ENCODE measurements at regions not wholly inside any gene's neighbourhood (a gene's known extent, or its start where the extent isn't known, plus 50 kb on each side); places are given as distances from the start of the nearest gene placed in this dataset.

DNA sequence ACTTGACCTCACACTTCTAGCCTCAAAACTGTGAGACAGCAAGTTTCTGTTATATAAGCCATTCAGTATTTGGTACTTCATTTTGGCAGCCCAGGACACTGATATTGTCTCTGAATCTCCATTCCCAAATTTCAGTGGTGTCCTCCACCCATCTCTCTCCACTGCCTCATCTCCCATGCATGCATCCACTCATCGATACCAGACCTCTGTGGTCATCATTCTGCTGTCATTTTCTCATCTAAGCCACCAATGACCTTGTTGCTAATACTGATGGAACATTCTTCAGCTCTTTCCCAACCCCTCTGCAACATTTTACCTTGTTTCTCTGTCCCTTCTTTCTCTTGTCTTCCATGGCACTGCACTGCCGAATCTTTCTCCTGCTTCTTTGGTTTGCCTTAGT, 221.8 kb downstream of the SNX18 start:
- Mint-ChIP-seq H3K4me1 (ENCODE audit: low read depth, unreplicated experiment) (no peaks in the 10 kb centered on the region), H3K27ac (ENCODE audit: unreplicated experiment) (no peak overlapping the region), H3K9me3 (ENCODE audit: unreplicated experiment) (no peaks in the 10 kb centered on the region), H3K4me3 (ENCODE audit: unreplicated experiment) (no peak overlapping the region), H3K27me3 (ENCODE audit: insufficient read depth, unreplicated experiment) (peaks cover 6% of the 10 kb centered on the region), H3K36me3 (ENCODE audit: insufficient read depth, unreplicated experiment) (peaks cover 4% of the 10 kb centered on the region)
- H3K9me3 ChIP-seq = no peaks in the 10 kb centered on the region
- H3K4me1 ChIP-seq = peaks cover 22% of the 10 kb centered on the region
- ChIA-PET CTCF (no interaction called here), POLR2A (no interaction called here)
- BruUV-seq (replicated peaks) = no TSS peak
- no peak overlapping the region for H3K4me3 ChIP-seq (ENCODE audit: low read depth, low read length)
- no peaks in the 10 kb centered on the region for H3K36me3 ChIP-seq (ENCODE audit: control insufficient read depth, insufficient read depth, low read length)
- H3K27me3 ChIP-seq (replicated peaks; ENCODE audit: control insufficient read depth, insufficient read depth, low read length) = no peaks in the 10 kb centered on the region
- intact Hi-C loops (cut with micrococcal nuclease; ENCODE audit: unreplicated experiment) = no loop called here
- TF ChIP-seq CTCF (IDR thresholded peaks at IDR 0.05; ENCODE audit: insufficient read depth in 1 of 2, low read depth in 1 of 2, low read length in 1 of 2, severe bottlenecking in 1 of 2, unreplicated experiment in 1 of 2) = no peak
- DNase-seq = no peak

GRCh38 chr5:54738973-54739367, 221.4 kb downstream of the SNX18 start:
- no peak for TF ChIP-seq CTCF (IDR thresholded peaks at IDR 0.05; ENCODE audit: insufficient read depth in 1 of 2, low read depth in 1 of 2, low read length in 1 of 2, severe bottlenecking in 1 of 2, unreplicated experiment in 1 of 2)
- no peaks in the 10 kb centered on the region for H3K36me3 ChIP-seq (ENCODE audit: control insufficient read depth, insufficient read depth, low read length)
- H3K9me3 Mint-ChIP-seq (ENCODE audit: unreplicated experiment) = no peaks in the 10 kb centered on the region
- no peak for DNase-seq
- intact Hi-C loops (cut with micrococcal nuclease; ENCODE audit: unreplicated experiment) = no loop called here
- H3K9me3 ChIP-seq = no peaks in the 10 kb centered on the region
- H3K4me1 Mint-ChIP-seq (ENCODE audit: low read depth, unreplicated experiment) = no peaks in the 10 kb centered on the region
- ChIA-PET POLR2A (no interaction called here), CTCF (no interaction called here)
- H3K4me3 ChIP-seq (ENCODE audit: low read depth, low read length) = no peak overlapping the region
- peaks cover 4% of the 10 kb centered on the region for H3K36me3 Mint-ChIP-seq (ENCODE audit: insufficient read depth, unreplicated experiment)
- peaks cover 6% of the 10 kb centered on the region for H3K27me3 Mint-ChIP-seq (ENCODE audit: insufficient read depth, unreplicated experiment)
- no peak overlapping the region for H3K27ac Mint-ChIP-seq (ENCODE audit: unreplicated experiment)
- BruUV-seq (replicated peaks) = no TSS peak
- H3K4me3 Mint-ChIP-seq (ENCODE audit: unreplicated experiment) = no peak overlapping the region
- H3K4me1 ChIP-seq = peaks cover 18% of the 10 kb centered on the region
- H3K27me3 ChIP-seq (replicated peaks; ENCODE audit: control insufficient read depth, insufficient read depth, low read length) = no peaks in the 10 kb centered on the region

DNA sequence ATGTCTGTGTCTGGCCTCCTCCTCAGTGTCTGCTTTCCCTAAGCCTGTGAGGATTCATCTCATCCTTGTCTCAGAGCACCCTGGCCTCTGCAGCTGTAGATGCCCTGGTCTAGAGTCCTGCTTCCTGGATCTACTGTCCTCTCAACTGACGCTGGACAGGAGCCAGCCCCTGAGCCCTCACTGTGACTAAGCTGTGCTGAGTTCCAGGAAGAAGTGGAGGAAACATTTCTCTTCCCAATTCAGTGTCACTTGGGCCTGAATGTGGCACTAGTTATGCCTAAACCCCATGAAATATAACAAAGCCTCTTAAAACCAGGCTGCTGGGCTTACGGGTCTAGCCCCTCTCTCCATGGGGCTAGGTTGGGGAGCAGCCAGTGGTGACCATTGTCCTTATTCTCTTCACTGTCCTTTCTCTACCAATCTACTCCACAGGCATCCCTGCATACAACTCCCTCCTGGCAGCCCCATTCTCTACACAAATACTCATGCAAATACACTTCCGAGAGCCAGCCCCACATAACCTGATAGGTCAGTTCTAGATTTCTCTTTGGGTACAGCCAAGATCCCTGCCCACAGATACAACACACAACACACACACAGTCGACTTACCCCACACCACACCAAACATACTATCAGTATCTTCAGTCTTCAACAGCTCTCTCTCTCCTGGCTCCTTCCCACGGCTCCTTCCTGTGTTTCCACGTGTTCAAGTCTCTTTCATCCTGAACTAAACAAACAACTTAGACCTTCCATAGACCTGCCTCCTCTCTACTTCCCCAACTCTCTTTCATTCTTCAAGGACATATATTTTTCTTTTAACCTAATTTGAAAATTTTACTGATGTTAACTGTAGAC, 220.8 kb downstream of the SNX18 start:
- peaks cover 4% of the 10 kb centered on the region for H3K36me3 Mint-ChIP-seq (ENCODE audit: insufficient read depth, unreplicated experiment)
- Histone ChIP-seq H3K4me3 (ENCODE audit: low read depth, low read length) (no peak overlapping the region), H3K4me1 (peaks cover 11% of the 10 kb centered on the region), H3K27me3 (replicated peaks; ENCODE audit: control insufficient read depth, insufficient read depth, low read length) (no peaks in the 10 kb centered on the region), H3K9me3 (no peaks in the 10 kb centered on the region), H3K36me3 (ENCODE audit: control insufficient read depth, insufficient read depth, low read length) (no peaks in the 10 kb centered on the region)
- no peaks in the 10 kb centered on the region for H3K4me1 Mint-ChIP-seq (ENCODE audit: low read depth, unreplicated experiment)
- H3K9me3 Mint-ChIP-seq (ENCODE audit: unreplicated experiment) = no peaks in the 10 kb centered on the region
- H3K4me3 Mint-ChIP-seq (ENCODE audit: unreplicated experiment) = no peak overlapping the region
- no peak for TF ChIP-seq CTCF (IDR thresholded peaks at IDR 0.05; ENCODE audit: insufficient read depth in 1 of 2, low read depth in 1 of 2, low read length in 1 of 2, severe bottlenecking in 1 of 2, unreplicated experiment in 1 of 2)
- H3K27ac Mint-ChIP-seq (ENCODE audit: unreplicated experiment) = no peak overlapping the region
- CTCF ChIA-PET = no interaction called here
- peaks cover 8% of the 10 kb centered on the region for H3K27me3 Mint-ChIP-seq (ENCODE audit: insufficient read depth, unreplicated experiment)
- DNase-seq = no peak
- BruUV-seq (replicated peaks) = no TSS peak
- intact Hi-C loops (cut with micrococcal nuclease; ENCODE audit: unreplicated experiment) = no loop called here
- POLR2A ChIA-PET = no interaction called here
